ENCODE measurements at regions not wholly inside any gene's neighbourhood (a gene's known extent, or its start where the extent isn't known, plus 50 kb on each side); places are given as distances from the start of the nearest gene placed in this dataset.

DNA sequence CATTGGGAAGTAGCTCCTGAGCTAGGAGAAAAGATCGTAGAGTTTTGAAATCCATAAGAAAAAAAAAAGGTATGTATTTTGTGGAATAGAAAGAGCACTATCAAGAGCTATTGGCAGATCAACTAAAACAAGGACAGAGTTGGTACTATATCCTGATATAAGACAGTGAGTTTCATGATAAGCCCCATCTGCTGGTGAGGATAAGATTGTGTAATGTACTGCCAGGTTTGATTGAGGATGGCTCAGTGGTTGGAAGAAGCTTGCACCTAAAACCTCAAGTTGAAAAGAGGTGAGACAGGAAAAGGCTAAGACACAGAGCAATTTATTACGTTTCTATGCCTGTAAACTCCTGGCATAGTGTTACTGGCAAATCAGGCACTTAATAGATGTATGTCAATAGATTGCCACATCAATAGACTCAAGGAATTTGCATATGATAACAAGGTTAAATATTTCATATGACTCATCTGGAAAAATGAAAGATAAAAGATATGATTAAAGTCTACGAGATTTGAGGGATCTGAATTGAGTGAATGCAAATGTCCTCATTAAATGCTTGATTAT lies 525.6 kb downstream of the FLRT2 start:
- Histone ChIP-seq H3K9ac (ENCODE audit: low read length) (no peak overlapping the region), H3K27me3 (replicated peaks; ENCODE audit: insufficient read depth, low read length) (no peaks in the 10 kb centered on the region), H3K9me3 (replicated peaks; ENCODE audit: insufficient read depth, low read length) (no peaks in the 10 kb centered on the region), H4K20me1 (ENCODE audit: insufficient read depth, low read length) (no peaks in the 10 kb centered on the region), H3K9me2 (replicated peaks; ENCODE audit: insufficient read depth, low read length) (no peaks in the 10 kb centered on the region), H3F3A (ENCODE audit: insufficient read depth, low read length) (no peaks in the 10 kb centered on the region), H2AFZ (ENCODE audit: low read length) (no peak overlapping the region), H3K4me1 (ENCODE audit: low read length) (peaks cover 3% of the 10 kb centered on the region; the same call in 1 of the 2 replicates), H3K4me2 (ENCODE audit: low read depth, low read length) (no peak overlapping the region), H3K79me2 (ENCODE audit: low read length) (no peaks in the 10 kb centered on the region), H3K36me3 (replicated peaks; ENCODE audit: insufficient read depth, low read length) (no peaks in the 10 kb centered on the region), H3K27ac (ENCODE audit: low read length) (no peak overlapping the region), H3K4me3 (ENCODE audit: low read length) (no peak overlapping the region)
- TF ChIP-seq EZH2 (optimal IDR thresholded peaks at IDR 0.05; ENCODE audit: low read depth, low read length) (no peak), EZH2phosphoT487 (IDR thresholded peaks at IDR 0.05; ENCODE audit: low read length) (no peak)
- TF ChIP-seq, protein P1, sequence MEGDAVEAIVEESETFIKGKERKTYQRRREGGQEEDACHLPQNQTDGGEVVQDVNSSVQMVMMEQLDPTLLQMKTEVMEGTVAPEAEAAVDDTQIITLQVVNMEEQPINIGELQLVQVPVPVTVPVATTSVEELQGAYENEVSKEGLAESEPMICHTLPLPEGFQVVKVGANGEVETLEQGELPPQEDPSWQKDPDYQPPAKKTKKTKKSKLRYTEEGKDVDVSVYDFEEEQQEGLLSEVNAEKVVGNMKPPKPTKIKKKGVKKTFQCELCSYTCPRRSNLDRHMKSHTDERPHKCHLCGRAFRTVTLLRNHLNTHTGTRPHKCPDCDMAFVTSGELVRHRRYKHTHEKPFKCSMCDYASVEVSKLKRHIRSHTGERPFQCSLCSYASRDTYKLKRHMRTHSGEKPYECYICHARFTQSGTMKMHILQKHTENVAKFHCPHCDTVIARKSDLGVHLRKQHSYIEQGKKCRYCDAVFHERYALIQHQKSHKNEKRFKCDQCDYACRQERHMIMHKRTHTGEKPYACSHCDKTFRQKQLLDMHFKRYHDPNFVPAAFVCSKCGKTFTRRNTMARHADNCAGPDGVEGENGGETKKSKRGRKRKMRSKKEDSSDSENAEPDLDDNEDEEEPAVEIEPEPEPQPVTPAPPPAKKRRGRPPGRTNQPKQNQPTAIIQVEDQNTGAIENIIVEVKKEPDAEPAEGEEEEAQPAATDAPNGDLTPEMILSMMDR (IDR thresholded peaks at IDR 0.05; ENCODE audit: low read length): peak; percentile 13; the same call in 1 of the 2 replicates
- no peak for DNase-seq

DNA sequence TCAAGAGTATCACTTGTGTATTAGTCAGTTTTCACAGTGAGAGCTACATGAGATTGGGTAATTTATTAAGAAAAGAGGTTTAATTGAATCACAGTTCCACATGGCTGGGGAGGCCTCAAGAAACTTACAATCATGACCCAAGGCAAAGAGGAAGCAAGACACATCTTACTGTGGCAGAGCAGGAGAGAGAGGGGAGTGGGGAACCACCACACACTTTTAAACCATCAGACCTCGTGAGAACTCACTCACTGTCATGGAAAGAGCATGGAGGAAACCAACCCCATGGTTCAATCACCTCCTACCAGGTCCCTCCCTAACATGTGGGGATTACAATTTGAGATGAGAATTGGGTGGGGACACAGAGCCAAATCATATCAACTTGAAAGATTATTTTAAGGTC lies 522.9 kb downstream of the FLRT2 start:
- no peaks in the 10 kb centered on the region for H4K20me1 ChIP-seq (ENCODE audit: insufficient read depth, low read length)
- H3K9ac ChIP-seq (ENCODE audit: low read length): no peak overlapping the region
- no peak for DNase-seq
- peaks cover 11% of the 10 kb centered on the region; the same call in 1 of the 2 replicates for H3K4me1 ChIP-seq (ENCODE audit: low read length)
- no peaks in the 10 kb centered on the region for H3F3A ChIP-seq (ENCODE audit: insufficient read depth, low read length)
- no peak overlapping the region for H3K4me3 ChIP-seq (ENCODE audit: low read length)
- H3K79me2 ChIP-seq (ENCODE audit: low read length): no peaks in the 10 kb centered on the region
- no peaks in the 10 kb centered on the region for H3K9me2 ChIP-seq (replicated peaks; ENCODE audit: insufficient read depth, low read length)
- no peaks in the 10 kb centered on the region for H3K27me3 ChIP-seq (replicated peaks; ENCODE audit: insufficient read depth, low read length)
- no peaks in the 10 kb centered on the region for H3K36me3 ChIP-seq (replicated peaks; ENCODE audit: insufficient read depth, low read length)
- no peaks in the 10 kb centered on the region for H3K9me3 ChIP-seq (replicated peaks; ENCODE audit: insufficient read depth, low read length)
- TF ChIP-seq EZH2phosphoT487 (IDR thresholded peaks at IDR 0.05; ENCODE audit: low read length): no peak
- TF ChIP-seq EZH2 (optimal IDR thresholded peaks at IDR 0.05; ENCODE audit: low read depth, low read length): no peak
- TF ChIP-seq, protein P1 (IDR thresholded peaks at IDR 0.05; ENCODE audit: low read length): no peak
- no peak overlapping the region for H3K4me2 ChIP-seq (ENCODE audit: low read depth, low read length)
- H2AFZ ChIP-seq (ENCODE audit: low read length): no peak overlapping the region
- no peak overlapping the region for H3K27ac ChIP-seq (ENCODE audit: low read length)

DNA sequence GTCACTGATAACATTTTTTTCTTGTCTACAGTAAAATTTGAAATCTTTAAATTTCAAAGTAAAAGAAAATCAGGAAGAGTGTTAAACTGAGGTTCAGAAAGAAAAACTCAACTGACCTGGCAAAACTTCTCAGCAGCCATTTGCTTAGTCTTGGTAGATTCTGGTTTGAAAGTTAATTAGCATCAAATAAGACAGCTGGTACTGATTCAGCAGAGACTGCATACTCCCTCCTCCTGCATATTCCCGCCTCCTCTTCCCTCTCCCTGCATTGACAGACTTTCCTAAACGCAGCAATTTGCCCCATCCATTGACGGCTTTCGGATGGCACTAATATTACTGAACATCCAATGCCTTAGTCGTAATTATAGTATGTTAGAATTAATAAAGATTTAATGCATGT lies 520.8 kb downstream of the FLRT2 start:
- no peak overlapping the region for H2AFZ ChIP-seq (ENCODE audit: low read length)
- no peaks in the 10 kb centered on the region for H4K20me1 ChIP-seq (ENCODE audit: insufficient read depth, low read length)
- H3K4me2 ChIP-seq (ENCODE audit: low read depth, low read length): peak overlapping the region; percentile 27; the same call in 1 of the 2 replicates
- H3K4me3 ChIP-seq (ENCODE audit: low read length): no peak overlapping the region
- no peak overlapping the region for H3K9ac ChIP-seq (ENCODE audit: low read length)
- no peak for DNase-seq
- H3K4me1 ChIP-seq (ENCODE audit: low read length): peaks cover 11% of the 10 kb centered on the region; the same call in 1 of the 2 replicates
- H3K79me2 ChIP-seq (ENCODE audit: low read length): no peaks in the 10 kb centered on the region
- H3K9me3 ChIP-seq (replicated peaks; ENCODE audit: insufficient read depth, low read length): no peaks in the 10 kb centered on the region
- H3F3A ChIP-seq (ENCODE audit: insufficient read depth, low read length): no peaks in the 10 kb centered on the region
- TF ChIP-seq, protein P1 (IDR thresholded peaks at IDR 0.05; ENCODE audit: low read length): no peak
- TF ChIP-seq EZH2phosphoT487 (IDR thresholded peaks at IDR 0.05; ENCODE audit: low read length) (no peak), EZH2 (optimal IDR thresholded peaks at IDR 0.05; ENCODE audit: low read depth, low read length) (no peak)
- H3K27ac ChIP-seq (ENCODE audit: low read length): no peak overlapping the region
- no peaks in the 10 kb centered on the region for H3K27me3 ChIP-seq (replicated peaks; ENCODE audit: insufficient read depth, low read length)
- no peaks in the 10 kb centered on the region for H3K36me3 ChIP-seq (replicated peaks; ENCODE audit: insufficient read depth, low read length)
- H3K9me2 ChIP-seq (replicated peaks; ENCODE audit: insufficient read depth, low read length): no peaks in the 10 kb centered on the region
